K562 (cell line): ENCODE measurements at regions not wholly inside any gene's neighbourhood (a gene's known extent, or its start where the extent isn't known, plus 50 kb on each side); places are given as distances from the start of the nearest gene placed in this dataset.

Experiments
- ARID1B ChIP-seq: fragments of 450-650 bp; IDR thresholded peaks from 2 replicates; pipeline ENCODE4 v1.6.1; 2016; ENCODE audit warnings: antibody characterized with exemption, mild to moderate bottlenecking, inconsistent platforms
- CEBPZ ChIP-seq: fragments of 150-350 bp; IDR thresholded peaks from 2 replicates; pipeline ENCODE4 v1.6.1; 2014; ENCODE audit warnings: low read depth, mild to moderate bottlenecking, low read length, borderline replicate concordance
- CHD4 ChIP-seq: fragments of 200-600 bp; sonication (generic); IDR thresholded peaks from 3 replicates; pipeline ENCODE4 v1.6.1; 2012; ENCODE audit warnings: low read depth, mild to moderate bottlenecking, mixed read lengths, low read length, inconsistent platforms; ENCODE audit not compliant: insufficient read depth, insufficient replicate concordance, poor library complexity, severe bottlenecking
- E2F1 ChIP-seq: sonication (generic); formaldehyde crosslinking; IDR thresholded peaks from 2 replicates; pipeline ENCODE4 v1.8.1; 2023; ENCODE audit warnings: mild to moderate bottlenecking, missing genetic modification reagents, moderate library complexity
- ELF1 ChIP-seq: fragments of 200-800 bp; sonication (Bioruptor generic); IDR thresholded peaks from 2 replicates; pipeline ENCODE4 v1.6.1; 2016; ENCODE audit warnings: missing genetic modification characterization, missing compliant biosample characterization
- FOS ChIP-seq: IDR thresholded peaks from 3 replicates; pipeline ENCODE4 v1.6.1; 2011; ENCODE audit not compliant: insufficient read length; ENCODE audit errors: extremely low read depth
- GTF2E2 ChIP-seq: fragments of 200-800 bp; sonication (Bioruptor generic); IDR thresholded peaks from 2 replicates; pipeline ENCODE4 v1.6.1; 2016; ENCODE audit warnings: missing genetic modification characterization, missing compliant biosample characterization
- HMGXB4 ChIP-seq: sonication (generic); formaldehyde crosslinking; IDR thresholded peaks from 2 replicates; pipeline ENCODE4 v1.8.1; 2023; ENCODE audit warnings: mild to moderate bottlenecking, missing genetic modification reagents
- KDM4B ChIP-seq, 2 experiments: fragments of 450-650 bp in 1 of 2; sonication (generic) in 1 of 2; IDR thresholded peaks; 2 replicates each; pipeline ENCODE4 v1.6.1; 2016 to 2017; ENCODE audit warnings: borderline replicate concordance in 2 of 2, antibody characterized with exemption in 1 of 2, low read depth in 1 of 2, mild to moderate bottlenecking in 1 of 2
- POLR2G ChIP-seq: fragments of 200-400 bp; formaldehyde crosslinking; IDR thresholded peaks from 2 replicates; pipeline ENCODE4 v1.6.1; 2017; ENCODE audit warnings: low read depth, mild to moderate bottlenecking, antibody characterized with exemption, low read length, moderate library complexity
- POLR2H ChIP-seq: IDR thresholded peaks from 2 replicates; pipeline ENCODE4 v1.6.1; 2016; ENCODE audit warnings: missing genetic modification characterization, low read depth, mild to moderate bottlenecking, control low read depth, missing compliant biosample characterization, moderate library complexity
- PRPF4 ChIP-seq: fragments of 200-400 bp; formaldehyde crosslinking; IDR thresholded peaks from one replicate; pipeline ENCODE4 v1.6.1; 2017; ENCODE audit warnings: low read length, low read depth, mild to moderate bottlenecking; ENCODE audit not compliant: insufficient read depth, poor library complexity, severe bottlenecking
- SMAD1 ChIP-seq: fragments of 150-350 bp; IDR thresholded peaks from 2 replicates; pipeline ENCODE4 v1.6.1; 2014; ENCODE audit warnings: low read length, low read depth; ENCODE audit not compliant: partially characterized antibody
- SOX6 ChIP-seq: fragments of 450-650 bp; IDR thresholded peaks from 2 replicates; pipeline ENCODE4 v1.6.1; 2014; ENCODE audit warnings: mild to moderate bottlenecking
- SPI1 ChIP-seq: IDR thresholded peaks from 2 replicates; pipeline ENCODE4 v1.6.1; 2011; ENCODE audit warnings: low read depth, low read length, control low read depth, borderline replicate concordance
- STAT5A ChIP-seq: IDR thresholded peaks from 2 replicates; pipeline ENCODE4 v1.6.1; 2012; ENCODE audit warnings: low read length, inconsistent platforms, borderline replicate concordance
- SUPT5H ChIP-seq: fragments of 450-650 bp; IDR thresholded peaks from 2 replicates; pipeline ENCODE4 v1.6.1; 2016
- TOE1 ChIP-seq, 2 experiments: fragments of 450-650 bp in 1 of 2; sonication (generic) in 1 of 2; formaldehyde crosslinking in 1 of 2; IDR thresholded peaks; 2 replicates each; pipeline versions ENCODE4 v1.7.1 to v1.8.0; 2016 to 2022; ENCODE audit warnings: borderline replicate concordance in 2 of 2, mild to moderate bottlenecking in 2 of 2, antibody characterized with exemption in 1 of 2, inconsistent platforms in 1 of 2, low read depth in 1 of 2, missing genetic modification reagents in 1 of 2, moderate library complexity in 1 of 2
- ZNF764 ChIP-seq: fragments of 250-450 bp; sonication (Bioruptor Pico); IDR thresholded peaks from 2 replicates; pipeline ENCODE4 v1.4.0; 2020; ENCODE audit warnings: low read depth, mild to moderate bottlenecking, moderate library complexity
- TF ChIP-seq, protein P1 (sequence below): sonication (generic); formaldehyde crosslinking; IDR thresholded peaks from 2 replicates; pipeline ENCODE4 v1.8.0; 2022; ENCODE audit warnings: mild to moderate bottlenecking, missing genetic modification reagents

DNA sequence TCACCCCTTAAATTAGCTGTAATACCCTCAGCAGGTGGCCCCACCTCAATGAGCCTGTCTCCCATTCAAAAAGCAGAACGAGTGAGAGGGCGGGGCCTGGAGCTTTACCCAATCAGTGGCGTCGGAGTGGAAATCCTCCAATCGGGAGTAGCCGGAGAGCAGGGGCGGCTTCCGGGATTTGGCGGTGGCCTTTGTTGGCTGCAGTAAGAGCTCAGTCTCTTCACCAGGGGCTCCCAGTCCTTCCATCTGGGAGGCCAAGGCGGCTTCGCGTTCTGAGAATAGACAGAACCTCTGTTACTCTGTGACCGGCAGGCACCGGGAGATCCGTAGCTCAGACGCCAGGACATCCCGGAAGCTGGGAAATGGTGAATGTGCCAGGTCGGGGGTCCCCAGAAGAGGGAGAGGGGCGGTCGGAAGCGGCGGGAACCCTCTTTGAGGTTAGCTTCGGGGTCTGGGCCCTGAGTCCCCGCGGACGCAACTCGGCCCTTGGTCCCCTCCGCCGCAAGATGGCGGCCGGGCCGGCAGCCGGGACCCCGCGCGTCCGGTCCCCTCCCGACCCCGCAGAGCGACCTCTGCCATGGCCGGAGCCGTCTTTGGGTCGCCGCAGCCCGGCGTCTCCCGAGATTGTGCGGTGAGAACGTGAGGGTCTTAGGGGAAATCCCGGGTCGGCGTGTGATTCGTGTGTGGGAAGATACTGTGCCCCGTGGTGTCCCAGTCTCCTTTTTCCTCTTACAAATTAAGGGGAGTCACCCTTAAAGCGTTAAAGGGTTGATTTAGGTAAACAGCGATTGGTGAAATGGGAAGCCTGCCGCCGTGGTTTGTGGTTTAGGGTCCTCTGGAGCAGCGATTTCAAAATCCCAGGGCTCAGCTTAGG lies 160.3 kb upstream of the ZNF267 start (continued):
- TF ChIP-seq SMAD1, result no peak
- peak; percentile 90 for TF ChIP-seq POLR2H (tag)
- TF ChIP-seq ZNF764 (CRISPR knock-in tag), result no peak
- no peak for TF ChIP-seq TOE1 (IDR thresholded peaks at IDR 0.05; ENCODE audit: borderline replicate concordance)
- TF ChIP-seq TOE1 (CRISPR knock-in tag; IDR thresholded peaks at IDR 0.05; ENCODE audit: borderline replicate concordance, low read depth), result no peak
- peak; percentile 94 for TF ChIP-seq SUPT5H
- no peak for TF ChIP-seq ARID1B
- no peak for TF ChIP-seq SPI1
- TF ChIP-seq CHD4, result no peak
- TF ChIP-seq ELF1 (tag), result peak; percentile 94
- no peak for TF ChIP-seq PRPF4
- TF ChIP-seq CEBPZ, result no peak
- TF ChIP-seq, protein P1, sequence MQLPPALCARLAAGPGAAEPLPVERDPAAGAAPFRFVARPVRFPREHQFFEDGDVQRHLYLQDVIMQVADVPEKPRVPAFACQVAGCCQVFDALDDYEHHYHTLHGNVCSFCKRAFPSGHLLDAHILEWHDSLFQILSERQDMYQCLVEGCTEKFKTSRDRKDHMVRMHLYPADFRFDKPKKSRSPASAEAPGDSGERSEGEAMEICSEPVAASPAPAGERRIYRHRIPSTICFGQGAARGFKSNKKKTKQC (CRISPR knock-in tag), result no peak
- no peak; the same call in 1 of the 2 replicates for TF ChIP-seq SOX6
- no peak for TF ChIP-seq E2F1 (CRISPR knock-in tag)
- no peak for TF ChIP-seq HMGXB4 (CRISPR knock-in tag)
- TF ChIP-seq POLR2G, result peak; percentile 91
- peak; percentile 83 for TF ChIP-seq GTF2E2 (tag)
- no peak for TF ChIP-seq KDM4B (IDR thresholded peaks at IDR 0.05; ENCODE audit: borderline replicate concordance in 2 of 2, low read depth in 1 of 2)
- peak; percentile 90 for TF ChIP-seq FOS
- TF ChIP-seq STAT5A, result no peak
